ENCODE measurements at regions not wholly inside any gene's neighbourhood (a gene's known extent, or its start where the extent isn't known, plus 50 kb on each side); places are given as distances from the start of the nearest gene placed in this dataset.
"Not testable (repeated sequence)": the region's sequence is repeated elsewhere in the genome, so short reads cannot be mapped to it uniquely, and the experiment has no call there.

DNA sequence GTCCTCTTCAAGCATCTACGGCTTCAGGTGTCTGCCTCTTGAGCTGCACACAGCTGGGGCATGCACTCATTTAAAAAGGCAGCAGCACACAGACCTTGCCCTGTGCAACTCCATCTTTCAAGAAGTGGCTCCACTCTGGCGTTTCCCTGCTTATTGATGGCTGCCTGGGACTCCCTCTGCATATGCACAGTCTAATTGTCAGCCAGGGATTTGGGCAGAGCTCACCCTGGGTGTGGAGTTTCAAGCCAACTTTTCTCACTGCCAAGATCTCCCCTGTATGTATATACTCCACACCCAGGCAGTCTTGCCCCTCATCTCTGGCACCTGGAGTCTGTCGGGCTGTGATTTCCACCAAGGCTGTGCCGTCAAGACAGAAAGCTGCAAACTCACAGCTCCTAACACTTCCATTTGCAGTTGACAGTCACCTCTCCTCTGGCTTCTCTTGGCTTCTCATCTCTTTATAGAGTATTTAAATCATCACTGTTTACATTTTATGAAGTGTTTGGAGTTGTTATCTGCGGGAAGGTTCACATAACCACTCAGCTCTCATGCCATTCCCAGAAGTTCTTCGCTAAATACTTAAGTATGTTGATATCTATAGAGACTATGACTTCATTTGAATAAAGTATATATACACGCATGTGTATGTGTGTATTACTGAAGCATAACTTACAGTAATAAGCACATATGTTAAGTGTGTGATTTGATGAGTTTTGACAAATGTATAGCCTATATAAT is 130.5 kb upstream of the ZNF469 start:
- DNase-seq = not testable (repeated sequence)

- not testable (repeated sequence) for DNase-seq
Observed at GRCh38 chr16:88258141-88258540, 124.6 kb upstream of the ZNF469 start.

GRCh38 chr16:88258764-88259525 is 123.8 kb upstream of the ZNF469 start:
- not testable (repeated sequence) for DNase-seq

DNA sequence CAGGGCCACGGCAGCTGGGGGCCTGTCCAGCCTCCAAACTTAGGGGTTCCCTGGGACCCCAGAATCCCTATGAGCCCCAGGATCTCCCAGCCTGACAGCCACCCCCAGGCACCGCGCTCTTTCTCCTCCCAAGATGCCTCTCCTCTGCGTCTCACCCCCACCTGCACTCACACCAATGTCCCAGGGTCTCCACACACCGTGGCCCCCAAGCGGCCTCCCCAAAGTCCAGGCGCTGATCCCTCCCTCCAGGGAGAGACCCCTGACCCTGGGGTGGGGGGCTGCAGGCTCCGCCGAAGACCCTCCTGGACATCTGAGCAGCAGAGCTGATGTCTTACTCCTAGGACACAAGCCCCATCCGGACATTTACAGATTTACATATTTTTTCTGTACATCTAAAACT is 123.2 kb upstream of the ZNF469 start:
- not testable (repeated sequence) for DNase-seq

GRCh38 chr16:88260146-88260545 is 122.6 kb upstream of the ZNF469 start:
- not testable (repeated sequence) for DNase-seq

DNA sequence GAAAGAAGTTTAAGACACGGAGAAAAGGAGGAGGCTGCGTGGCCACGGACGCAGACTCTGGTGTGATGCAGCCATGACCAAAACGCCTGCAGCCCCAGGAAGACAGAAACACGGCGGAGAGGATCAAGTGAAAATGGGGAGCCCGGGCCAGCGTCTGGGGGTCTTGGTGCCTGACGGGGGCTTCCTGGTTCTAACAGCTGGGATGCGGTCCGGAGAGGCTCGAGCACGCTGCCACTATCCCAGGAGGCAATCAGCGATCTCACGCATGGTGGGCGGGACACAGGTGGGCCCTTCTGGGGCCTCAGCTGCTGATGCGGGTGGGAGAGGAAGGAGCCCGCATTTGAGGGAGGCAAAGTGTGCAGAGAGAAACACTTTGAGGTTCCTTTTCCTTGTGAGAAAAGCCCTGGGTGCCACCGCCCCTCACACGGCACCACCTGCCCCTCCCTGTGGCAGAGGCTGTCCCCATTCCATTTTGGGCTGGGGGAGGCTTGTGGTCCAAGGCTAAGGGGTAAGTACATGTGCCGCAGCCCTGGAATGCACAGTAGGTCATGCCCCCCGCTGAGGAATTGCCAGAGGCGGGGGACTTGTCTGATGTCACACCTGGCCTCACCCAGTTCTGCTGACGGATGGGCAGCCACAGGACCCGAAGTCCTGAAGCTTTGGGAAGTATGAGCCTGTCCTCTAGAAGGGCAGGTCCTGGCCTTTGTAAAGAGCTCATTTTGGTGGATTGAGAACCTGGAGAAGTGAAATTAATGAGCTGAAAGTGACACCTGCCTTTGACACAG is 121.7 kb upstream of the ZNF469 start:
- DNase-seq = not testable (repeated sequence)

- not testable (repeated sequence) for DNase-seq
Observed at GRCh38 chr16:88261814-88262605, 120.7 kb upstream of the ZNF469 start.

DNA sequence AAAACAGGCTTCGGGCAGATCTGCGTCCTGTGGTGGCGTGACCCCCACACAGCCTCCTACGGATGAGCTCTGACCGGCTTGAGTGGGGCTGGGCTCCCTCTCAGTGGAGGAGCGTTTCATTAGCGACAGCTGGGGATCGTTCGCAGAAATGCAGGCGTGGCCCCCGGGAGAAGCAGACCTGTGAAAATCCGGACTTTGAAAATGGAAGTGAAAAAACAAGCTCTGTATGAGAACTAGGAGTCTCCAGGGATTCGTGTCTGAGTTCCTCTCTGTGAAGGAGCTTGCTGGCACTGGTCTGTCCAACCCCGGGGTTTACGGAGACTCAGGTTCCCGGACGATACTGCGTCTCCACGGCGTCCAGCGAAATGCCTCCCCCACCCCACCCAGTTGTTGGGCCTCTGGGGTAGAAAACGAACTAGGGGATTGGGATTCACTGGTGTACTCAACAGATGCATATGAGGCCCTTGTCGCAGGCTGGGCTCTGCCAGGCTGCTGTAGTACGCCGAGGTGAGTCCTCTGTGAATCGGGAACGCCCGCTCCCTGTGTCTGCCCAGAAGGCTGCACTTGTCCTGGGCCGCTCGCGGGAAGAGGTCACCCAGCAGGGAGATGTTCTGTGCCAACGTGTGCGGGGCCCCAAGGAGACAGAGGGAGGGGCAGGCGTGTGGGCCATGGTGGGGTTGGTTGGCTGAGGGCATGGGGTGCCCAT is 119.7 kb upstream of the ZNF469 start:
- DNase-seq = not testable (repeated sequence)

GRCh38 chr16:88263681-88264287 is 119.0 kb upstream of the ZNF469 start:
- not testable (repeated sequence) for DNase-seq

DNA sequence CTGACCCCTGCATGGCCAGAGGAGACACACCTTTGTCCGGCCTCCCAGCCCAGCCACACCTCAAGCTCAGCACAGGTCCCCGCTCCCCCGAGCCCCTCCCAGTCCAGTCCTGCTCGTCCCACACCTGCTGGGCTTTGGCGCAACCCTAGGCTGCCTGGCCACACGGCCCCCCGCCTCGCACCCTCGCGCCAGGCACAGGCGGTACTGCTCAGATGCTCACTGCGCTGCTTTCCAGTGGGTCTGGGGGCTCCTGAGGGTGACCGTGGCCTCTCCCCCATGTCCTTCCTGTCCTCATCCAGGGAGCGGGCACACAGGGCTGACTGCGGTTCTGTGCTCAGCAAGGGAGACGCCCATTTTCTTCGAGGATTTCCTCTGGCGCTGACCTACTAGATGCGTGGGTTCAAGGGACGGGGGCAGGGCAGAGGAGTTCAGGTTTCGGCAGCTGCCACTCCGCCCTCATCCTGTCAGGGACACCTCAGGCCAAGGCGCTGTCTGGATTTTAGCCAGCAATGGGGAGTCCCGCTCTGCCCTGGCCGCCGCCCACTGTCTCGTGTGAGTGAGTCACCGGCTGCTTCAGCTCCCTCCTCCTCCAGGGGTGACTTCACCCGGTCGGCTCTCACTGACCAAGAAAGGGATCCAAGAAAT is 118.0 kb upstream of the ZNF469 start:
- DNase-seq = peak; percentile 8

GRCh38 chr16:88265286-88265938 is 117.3 kb upstream of the ZNF469 start:
- DNase-seq = not testable (repeated sequence)

DNA sequence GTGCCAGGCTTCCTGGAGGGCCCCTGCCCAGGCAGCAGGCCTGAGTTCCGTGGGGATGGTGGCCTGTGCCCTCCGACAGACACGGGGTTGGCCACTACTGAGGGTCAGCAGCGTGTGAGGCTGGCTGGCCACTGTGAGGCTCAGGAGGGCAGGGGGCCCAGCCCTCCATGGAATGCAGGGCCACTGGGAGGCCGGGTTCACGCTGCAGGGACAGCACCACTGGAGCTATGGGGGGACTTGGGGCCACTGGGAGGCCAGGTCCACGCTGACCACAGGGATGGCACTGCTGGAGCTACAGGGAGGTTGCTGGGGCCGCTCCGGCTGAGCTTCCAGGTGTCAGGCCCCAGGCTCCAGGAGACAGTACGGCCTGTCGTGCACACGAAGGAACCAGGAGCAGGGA is 116.7 kb upstream of the ZNF469 start:
- DNase-seq = not testable (repeated sequence)

DNA sequence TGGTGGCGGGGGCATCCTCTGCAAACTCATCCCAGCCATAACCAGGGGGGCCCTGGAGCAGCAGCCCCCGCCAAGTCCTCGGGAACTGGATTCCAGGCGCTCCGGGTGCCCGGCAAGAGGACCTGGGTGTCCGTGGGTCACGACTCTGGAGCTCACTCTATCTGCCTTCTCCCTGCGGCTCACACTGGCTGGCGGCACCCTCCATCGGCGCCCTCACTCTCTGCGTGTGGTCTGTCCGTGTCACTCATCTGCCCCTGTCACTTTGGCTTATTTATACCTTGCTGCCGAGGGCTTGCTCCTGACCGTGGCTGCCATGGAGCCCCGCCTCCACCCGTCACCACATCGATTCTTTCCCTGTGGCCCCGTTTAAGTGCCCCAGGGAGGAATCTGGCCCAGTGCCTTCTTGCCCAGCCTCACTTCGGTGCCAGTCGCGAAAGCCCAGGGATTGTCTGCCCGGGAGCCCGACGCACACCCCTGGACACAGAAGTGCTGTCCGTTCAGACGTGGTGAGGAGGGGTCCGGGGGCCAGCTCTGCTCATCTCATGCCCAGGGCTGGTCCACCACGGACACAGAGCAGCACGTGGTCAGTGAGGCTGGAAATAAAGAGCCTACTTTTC is 115.7 kb upstream of the ZNF469 start:
- DNase-seq = not testable (repeated sequence)

GRCh38 chr16:88268186-88268970 is 114.4 kb upstream of the ZNF469 start:
- DNase-seq = not testable (repeated sequence)

- DNase-seq = not testable (repeated sequence)
Observed at GRCh38 chr16:88270171-88270790, 112.5 kb upstream of the ZNF469 start.

- DNase-seq = not testable (repeated sequence)
Observed at GRCh38 chr16:88271296-88271695, 111.5 kb upstream of the ZNF469 start.

GRCh38 chr16:88271776-88272175 is 111.0 kb upstream of the ZNF469 start:
- not testable (repeated sequence) for DNase-seq

DNA sequence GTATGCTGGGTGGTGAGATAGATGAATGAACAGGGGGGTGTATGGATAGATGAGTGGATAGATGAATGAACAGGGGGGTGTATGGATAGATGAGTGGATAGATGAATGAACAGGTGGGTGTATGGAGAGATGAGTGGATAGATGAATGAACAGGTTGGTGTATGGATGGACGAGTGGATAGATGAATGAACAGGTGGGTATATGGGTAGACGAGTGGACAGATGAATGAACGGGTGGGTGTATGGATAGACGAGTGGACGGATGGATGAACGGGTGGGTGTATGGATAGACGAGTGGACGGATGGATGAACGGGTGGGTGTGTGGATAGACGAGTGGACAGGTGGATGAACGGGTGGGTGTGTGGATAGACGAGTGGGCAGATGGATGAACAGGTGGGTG is 110.3 kb upstream of the ZNF469 start:
- not testable (repeated sequence) for DNase-seq

All from activated T-cell treated with anti-CD3 and anti-CD28 coated beads for 4 hours (primary cell).